Endothelial cell of umbilical vein (primary cell): ENCODE measurements at regions not wholly inside any gene's neighbourhood (a gene's known extent, or its start where the extent isn't known, plus 50 kb on each side); places are given as distances from the start of the nearest gene placed in this dataset.

Experiments used
- BruUV-seq: library from RNA; stranded (reverse); fragments of 400-500 nt; replicated peaks from 2 replicates; lab custom pipeline; 2021; lab: Mats Ljungman, UMichigan
- CTCF ChIA-PET: fragments of 300-600, 350-600 bp; sonication (Branson Sonifier 250); formaldehyde crosslinking; loops from one replicate; lab custom pipeline; 2021; ENCODE audit warnings: antibody characterized with exemption, inconsistent platforms; lab: Charles Lee
- POLR2A ChIA-PET: fragments of 300-600, 350-600 bp; sonication (Branson Sonifier 250); formaldehyde crosslinking; loops from one replicate; lab custom pipeline; 2021; ENCODE audit warnings: antibody characterized with exemption, inconsistent platforms; lab: Charles Lee
- DNase-seq: peaks from one replicate; pipeline ENCODE4 v3.0.0-alpha.2; 2011; ENCODE audit warnings: low read depth, low spot score
- FAIRE-seq: peaks from 2 replicates; lab custom pipeline; 2011; peaks lifted over from hg19 to GRCh38; lab: Jason Lieb, UNC
- H2AFZ ChIP-seq: 2 replicates; pipeline ENCODE4 v1.6.0; 2012; ENCODE audit warnings: low read depth, low read length, control low read depth, inconsistent platforms
- H3K27ac ChIP-seq: 2 replicates; pipeline ENCODE4 v1.5.1; 2011; ENCODE audit warnings: low read depth, mild to moderate bottlenecking, control low read depth, low read length, moderate library complexity; ENCODE audit not compliant: insufficient read depth
- H3K27me3 ChIP-seq, 2 experiments: 2 replicates each; pipeline versions ENCODE4 v1.6.0 to v1.6.1; 2011; ENCODE audit warnings: low read length in 2 of 2, mixed read lengths in 1 of 2; ENCODE audit not compliant: control insufficient read depth in 2 of 2, insufficient read depth in 2 of 2
- H3K36me3 ChIP-seq, 2 experiments: 2 replicates in 1 of 2; 3 replicates in 1 of 2; pipeline ENCODE4 v1.5.1; 2011; ENCODE audit warnings: low read length in 2 of 2, mild to moderate bottlenecking in 1 of 2, moderate library complexity in 1 of 2; ENCODE audit not compliant: control insufficient read depth in 2 of 2, insufficient read depth in 2 of 2; ENCODE audit errors: extremely low read depth in 1 of 2
- H3K4me1 ChIP-seq: 3 replicates; pipeline ENCODE4 v1.5.1; 2011; ENCODE audit warnings: mild to moderate bottlenecking, low read length; ENCODE audit not compliant: control insufficient read depth, insufficient read depth; ENCODE audit errors: extremely low read depth
- H3K4me2 ChIP-seq: 2 replicates; pipeline ENCODE4 v1.6.1; 2011; ENCODE audit warnings: low read length, control low read depth, mixed read lengths; ENCODE audit not compliant: insufficient read depth
- H3K4me3 ChIP-seq, 3 experiments: fragments of 200-600 bp in 1 of 3; sonication (generic), shearing (Covaris generic) in 1 of 3; replicated peaks in 1 of 3; 2 replicates each; pipeline ENCODE4 v1.5.1; 2011 to 2016; ENCODE audit warnings: control low read depth in 3 of 3, low read length in 3 of 3, mild to moderate bottlenecking in 2 of 3, inconsistent platforms in 1 of 3, low read depth in 1 of 3, moderate library complexity in 1 of 3; ENCODE audit not compliant: insufficient read depth in 1 of 3
- H3K79me2 ChIP-seq: 2 replicates; pipeline ENCODE4 v1.6.0; 2012; ENCODE audit warnings: low read length, inconsistent platforms; ENCODE audit not compliant: control insufficient read depth, insufficient read depth
- H3K9ac ChIP-seq: replicated peaks from 2 replicates; pipeline ENCODE3; 2011; ENCODE audit warnings: low read length, control low read depth; ENCODE audit not compliant: insufficient read depth; ENCODE audit errors: extremely low read depth
- H3K9me1 ChIP-seq: replicated peaks from 3 replicates; pipeline ENCODE4 v1.6.0; 2011; ENCODE audit warnings: mild to moderate bottlenecking, low read length; ENCODE audit not compliant: control insufficient read depth, insufficient read depth; ENCODE audit errors: extremely low read depth
- H3K9me3 ChIP-seq: replicated peaks from 2 replicates; pipeline ENCODE4 v1.5.1; 2012; ENCODE audit warnings: low read length, inconsistent platforms; ENCODE audit not compliant: control insufficient read depth, insufficient read depth
- H4K20me1 ChIP-seq: replicated peaks from 2 replicates; pipeline ENCODE3; 2011; ENCODE audit warnings: mild to moderate bottlenecking, low read length; ENCODE audit not compliant: control insufficient read depth, insufficient read depth; ENCODE audit errors: extremely low read depth
- CTCF ChIP-seq, 2 donors: IDR thresholded peaks; 1 replicate in 1 of 2; 2 replicates in 1 of 2; pipeline ENCODE4 v1.5.1; 2011; ENCODE audit warnings: low read length in 2 of 2, mild to moderate bottlenecking in 2 of 2, moderate library complexity in 2 of 2, control low read depth in 1 of 2, inconsistent platforms in 1 of 2, low read depth in 1 of 2; ENCODE audit not compliant: insufficient read depth in 1 of 2; ENCODE audit errors: extremely low read depth in 1 of 2
- EZH2 ChIP-seq: IDR thresholded peaks from 2 replicates; pipeline ENCODE4 v1.6.1; 2012; ENCODE audit warnings: borderline replicate concordance, low read depth, mild to moderate bottlenecking, moderate library complexity, low read length, inconsistent platforms; ENCODE audit not compliant: severe bottlenecking
- FOS ChIP-seq: IDR thresholded peaks from 2 replicates; pipeline ENCODE4 v1.6.1; 2011; ENCODE audit warnings: mild to moderate bottlenecking, low read length, moderate library complexity, borderline replicate concordance; ENCODE audit not compliant: insufficient read depth
- GATA2 ChIP-seq: IDR thresholded peaks from 2 replicates; pipeline ENCODE4 v1.7.0; 2011; ENCODE audit warnings: low read depth, mild to moderate bottlenecking, moderate library complexity, mixed read lengths, low read length; ENCODE audit not compliant: insufficient read length, insufficient read depth
- JUN ChIP-seq: IDR thresholded peaks from 2 replicates; pipeline ENCODE4 v1.6.1; 2011; ENCODE audit warnings: borderline replicate concordance, low read depth; ENCODE audit not compliant: insufficient read length, insufficient read depth
- MAX ChIP-seq: IDR thresholded peaks from 2 replicates; pipeline ENCODE4 v1.6.1; 2011; ENCODE audit not compliant: insufficient read depth, insufficient read length
- MYC ChIP-seq: IDR thresholded peaks from one replicate; pipeline ENCODE4 v1.6.1; 2011; ENCODE audit warnings: mild to moderate bottlenecking, low read depth, low read length
- POLR2A ChIP-seq: IDR thresholded peaks from 2 replicates; pipeline ENCODE4 v1.6.1; 2012; ENCODE audit warnings: low read depth, mild to moderate bottlenecking, control low read depth, low read length
- POLR2AphosphoS5 ChIP-seq: IDR thresholded peaks from 2 replicates; pipeline ENCODE4 v1.6.1; 2012; ENCODE audit warnings: low read depth, mild to moderate bottlenecking, control low read depth, low read length, moderate library complexity; ENCODE audit not compliant: insufficient read depth
- dilution Hi-C: fragments of 300-500 bp; cut with MboI; formaldehyde crosslinking; loops from one replicate; pipeline ENCODE4 v1.15.0; 2019; ENCODE audit warnings: low sequenced_read_pairs; ENCODE audit not compliant: extremely low pct_ligation_motif_present
- intact Hi-C: fragments of 100-400 bp; cut with micrococcal nuclease; formaldehyde crosslinking; loops from one replicate; pipeline ENCODE4 v1.10.0; 2022

- ChIA-PET POLR2A (no interaction called here), CTCF (no interaction called here)
- H3K27ac ChIP-seq: no peak overlapping the region
- H3K36me3 ChIP-seq: no peaks in the 10 kb centered on the region
- no peaks in the 10 kb centered on the region for H3K9me3 ChIP-seq
- H3K9ac ChIP-seq: no peak overlapping the region
- no peaks in the 10 kb centered on the region for H4K20me1 ChIP-seq
- DNase-seq: no peak
- no peak overlapping the region for H3K4me3 ChIP-seq
- intact Hi-C loops (no loop called here), dilution Hi-C loops (no loop called here)
- peaks cover 2% of the 10 kb centered on the region for H3K4me1 ChIP-seq
- H2AFZ ChIP-seq: no peak overlapping the region
- no peak overlapping the region for H3K4me2 ChIP-seq
- no peaks in the 10 kb centered on the region for H3K9me1 ChIP-seq
- no peak for FAIRE-seq
- H3K79me2 ChIP-seq: no peaks in the 10 kb centered on the region
- no peaks in the 10 kb centered on the region for H3K27me3 ChIP-seq
- TF ChIP-seq JUN (no peak), EZH2 (no peak), FOS (no peak), POLR2AphosphoS5 (no peak), GATA2 (no peak), POLR2A (no peak), CTCF (IDR thresholded peaks at IDR 0.05; ENCODE audit: extremely low read depth in 1 of 2, insufficient read depth in 1 of 2, low read depth in 1 of 2, low read length in 2 of 2) (no peak), MYC (no peak), MAX (no peak)
- BruUV-seq: no TSS peak
Measured at GRCh38 chr18:43887491-43887890, 610.2 kb upstream of the SYT4 start.
